ENCODE measurements at regions not wholly inside any gene's neighbourhood (a gene's known extent, or its start where the extent isn't known, plus 50 kb on each side); places are given as distances from the start of the nearest gene placed in this dataset.

DNA sequence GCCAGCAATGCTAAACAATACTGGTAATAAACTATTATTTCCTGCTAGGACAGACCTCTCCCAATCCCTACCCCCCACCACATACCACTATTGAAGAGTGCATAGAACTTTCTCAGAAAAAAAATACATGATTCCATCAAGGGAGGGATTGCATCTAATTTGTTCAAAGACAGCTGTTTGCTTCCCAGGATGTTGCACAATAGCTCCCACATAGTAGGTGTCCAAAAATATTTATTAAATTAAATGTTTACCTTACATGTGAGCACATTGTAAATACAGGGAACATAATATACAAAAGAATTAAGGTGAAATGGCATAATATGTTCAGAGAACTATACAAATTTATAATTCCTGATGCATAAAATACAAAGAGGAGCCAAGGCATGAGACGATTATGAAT is 1111.8 kb upstream of the LCORL start:
- TF ChIP-seq, protein P1, sequence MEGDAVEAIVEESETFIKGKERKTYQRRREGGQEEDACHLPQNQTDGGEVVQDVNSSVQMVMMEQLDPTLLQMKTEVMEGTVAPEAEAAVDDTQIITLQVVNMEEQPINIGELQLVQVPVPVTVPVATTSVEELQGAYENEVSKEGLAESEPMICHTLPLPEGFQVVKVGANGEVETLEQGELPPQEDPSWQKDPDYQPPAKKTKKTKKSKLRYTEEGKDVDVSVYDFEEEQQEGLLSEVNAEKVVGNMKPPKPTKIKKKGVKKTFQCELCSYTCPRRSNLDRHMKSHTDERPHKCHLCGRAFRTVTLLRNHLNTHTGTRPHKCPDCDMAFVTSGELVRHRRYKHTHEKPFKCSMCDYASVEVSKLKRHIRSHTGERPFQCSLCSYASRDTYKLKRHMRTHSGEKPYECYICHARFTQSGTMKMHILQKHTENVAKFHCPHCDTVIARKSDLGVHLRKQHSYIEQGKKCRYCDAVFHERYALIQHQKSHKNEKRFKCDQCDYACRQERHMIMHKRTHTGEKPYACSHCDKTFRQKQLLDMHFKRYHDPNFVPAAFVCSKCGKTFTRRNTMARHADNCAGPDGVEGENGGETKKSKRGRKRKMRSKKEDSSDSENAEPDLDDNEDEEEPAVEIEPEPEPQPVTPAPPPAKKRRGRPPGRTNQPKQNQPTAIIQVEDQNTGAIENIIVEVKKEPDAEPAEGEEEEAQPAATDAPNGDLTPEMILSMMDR (IDR thresholded peaks at IDR 0.05; ENCODE audit: low read depth, low read length, poor library complexity, severe bottlenecking): no peak
- no peak for TF ChIP-seq EZH2phosphoT487 (IDR thresholded peaks at IDR 0.05; ENCODE audit: borderline replicate concordance, low read length)

All from DOHH2 (cell line).